Suprapubic skin (tissue), 4 donors: ENCODE measurements at regions not wholly inside any gene's neighbourhood (a gene's known extent, or its start where the extent isn't known, plus 50 kb on each side); places are given as distances from the start of the nearest gene placed in this dataset.

Experiments
- EP300 ChIP-seq: sonication (generic); formaldehyde crosslinking; IDR thresholded peaks from one replicate; pipeline ENCODE4 v1.6.1; 2017; ENCODE audit warnings: antibody characterized with exemption
- POLR2A ChIP-seq, 2 donors: fragments of 450-650 bp; IDR thresholded peaks; one replicate each; pipeline ENCODE4 v1.6.1; 2017; ENCODE audit warnings: antibody characterized with exemption in 2 of 2, mild to moderate bottlenecking in 2 of 2, moderate library complexity in 2 of 2
- POLR2AphosphoS5 ChIP-seq, 3 donors: sonication (generic); formaldehyde crosslinking; IDR thresholded peaks; one replicate each; pipeline ENCODE4 v1.6.1; 2017; ENCODE audit warnings: antibody characterized with exemption in 3 of 3
- TF ChIP-seq, protein P1 (sequence below), 2 donors: fragments of 200-600 bp in 1 of 2; fragments of 450-650 bp in 1 of 2; sonication (generic) in 1 of 2; IDR thresholded peaks; one replicate each; pipeline ENCODE4 v1.5.1; 2016 to 2019; ENCODE audit warnings: antibody characterized with exemption in 2 of 2, mild to moderate bottlenecking in 1 of 2, moderate library complexity in 1 of 2

DNA sequence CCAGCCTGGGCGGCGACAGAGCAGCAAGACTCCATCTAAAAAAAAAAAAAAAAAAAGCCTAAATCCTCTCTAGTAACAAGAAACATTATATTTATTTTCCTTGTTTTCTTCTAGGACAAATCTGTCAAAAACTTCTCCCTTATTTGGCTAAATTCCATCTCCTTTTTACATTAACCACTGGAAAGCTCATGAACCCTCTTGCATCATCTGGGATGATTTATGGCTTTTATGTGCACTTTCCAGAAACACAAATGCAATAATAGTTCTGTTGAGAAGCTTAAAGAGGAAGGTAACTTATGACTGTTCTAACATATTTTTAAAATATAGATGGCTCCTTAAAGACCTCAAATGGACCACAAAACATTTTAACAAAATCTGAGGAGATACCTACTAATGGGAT is 526.1 kb upstream of the SPTLC3 start:
- TF ChIP-seq, protein P1, sequence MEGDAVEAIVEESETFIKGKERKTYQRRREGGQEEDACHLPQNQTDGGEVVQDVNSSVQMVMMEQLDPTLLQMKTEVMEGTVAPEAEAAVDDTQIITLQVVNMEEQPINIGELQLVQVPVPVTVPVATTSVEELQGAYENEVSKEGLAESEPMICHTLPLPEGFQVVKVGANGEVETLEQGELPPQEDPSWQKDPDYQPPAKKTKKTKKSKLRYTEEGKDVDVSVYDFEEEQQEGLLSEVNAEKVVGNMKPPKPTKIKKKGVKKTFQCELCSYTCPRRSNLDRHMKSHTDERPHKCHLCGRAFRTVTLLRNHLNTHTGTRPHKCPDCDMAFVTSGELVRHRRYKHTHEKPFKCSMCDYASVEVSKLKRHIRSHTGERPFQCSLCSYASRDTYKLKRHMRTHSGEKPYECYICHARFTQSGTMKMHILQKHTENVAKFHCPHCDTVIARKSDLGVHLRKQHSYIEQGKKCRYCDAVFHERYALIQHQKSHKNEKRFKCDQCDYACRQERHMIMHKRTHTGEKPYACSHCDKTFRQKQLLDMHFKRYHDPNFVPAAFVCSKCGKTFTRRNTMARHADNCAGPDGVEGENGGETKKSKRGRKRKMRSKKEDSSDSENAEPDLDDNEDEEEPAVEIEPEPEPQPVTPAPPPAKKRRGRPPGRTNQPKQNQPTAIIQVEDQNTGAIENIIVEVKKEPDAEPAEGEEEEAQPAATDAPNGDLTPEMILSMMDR (IDR thresholded peaks at IDR 0.05) = no peak
- TF ChIP-seq POLR2A (IDR thresholded peaks at IDR 0.05) (no peak), POLR2AphosphoS5 (IDR thresholded peaks at IDR 0.05) (no peak), EP300 (no peak)
